ENCODE measurements at regions not wholly inside any gene's neighbourhood (a gene's known extent, or its start where the extent isn't known, plus 50 kb on each side); places are given as distances from the start of the nearest gene placed in this dataset.

DNA sequence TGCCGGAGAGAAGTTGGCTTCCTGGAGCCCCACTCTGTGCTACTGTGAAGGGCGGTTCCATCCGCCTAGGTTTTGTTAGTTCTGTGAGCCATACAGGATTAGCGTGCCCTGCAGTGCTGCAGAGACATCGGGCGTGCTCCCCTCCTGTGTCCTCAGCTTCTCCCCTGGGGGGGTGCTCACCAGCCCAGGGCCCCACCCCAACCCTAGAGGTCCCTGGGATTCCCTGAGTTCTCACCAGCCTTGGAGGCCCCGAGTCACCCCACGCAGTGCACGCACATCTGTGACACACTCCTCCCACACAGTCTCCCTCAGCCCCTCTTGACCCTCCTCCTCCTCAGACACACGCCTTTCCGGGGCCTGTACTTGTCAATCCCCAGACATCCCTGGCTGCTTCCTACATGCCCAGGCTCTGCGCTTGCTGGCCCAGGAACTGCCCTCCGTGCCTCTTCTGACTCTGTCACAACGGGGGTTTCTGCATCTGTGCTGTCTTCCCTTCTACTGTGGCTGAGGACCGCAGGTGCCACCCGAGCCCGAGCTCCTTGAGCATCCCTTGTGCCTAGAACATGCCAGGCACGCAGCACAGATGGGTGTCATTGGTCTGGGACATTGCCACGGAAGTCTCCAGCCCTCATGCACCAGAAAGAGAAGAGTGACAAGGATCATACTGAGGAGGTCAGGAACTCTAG lies 123.2 kb upstream of the RPS6KA2 start:
- TF ChIP-seq, protein P1, sequence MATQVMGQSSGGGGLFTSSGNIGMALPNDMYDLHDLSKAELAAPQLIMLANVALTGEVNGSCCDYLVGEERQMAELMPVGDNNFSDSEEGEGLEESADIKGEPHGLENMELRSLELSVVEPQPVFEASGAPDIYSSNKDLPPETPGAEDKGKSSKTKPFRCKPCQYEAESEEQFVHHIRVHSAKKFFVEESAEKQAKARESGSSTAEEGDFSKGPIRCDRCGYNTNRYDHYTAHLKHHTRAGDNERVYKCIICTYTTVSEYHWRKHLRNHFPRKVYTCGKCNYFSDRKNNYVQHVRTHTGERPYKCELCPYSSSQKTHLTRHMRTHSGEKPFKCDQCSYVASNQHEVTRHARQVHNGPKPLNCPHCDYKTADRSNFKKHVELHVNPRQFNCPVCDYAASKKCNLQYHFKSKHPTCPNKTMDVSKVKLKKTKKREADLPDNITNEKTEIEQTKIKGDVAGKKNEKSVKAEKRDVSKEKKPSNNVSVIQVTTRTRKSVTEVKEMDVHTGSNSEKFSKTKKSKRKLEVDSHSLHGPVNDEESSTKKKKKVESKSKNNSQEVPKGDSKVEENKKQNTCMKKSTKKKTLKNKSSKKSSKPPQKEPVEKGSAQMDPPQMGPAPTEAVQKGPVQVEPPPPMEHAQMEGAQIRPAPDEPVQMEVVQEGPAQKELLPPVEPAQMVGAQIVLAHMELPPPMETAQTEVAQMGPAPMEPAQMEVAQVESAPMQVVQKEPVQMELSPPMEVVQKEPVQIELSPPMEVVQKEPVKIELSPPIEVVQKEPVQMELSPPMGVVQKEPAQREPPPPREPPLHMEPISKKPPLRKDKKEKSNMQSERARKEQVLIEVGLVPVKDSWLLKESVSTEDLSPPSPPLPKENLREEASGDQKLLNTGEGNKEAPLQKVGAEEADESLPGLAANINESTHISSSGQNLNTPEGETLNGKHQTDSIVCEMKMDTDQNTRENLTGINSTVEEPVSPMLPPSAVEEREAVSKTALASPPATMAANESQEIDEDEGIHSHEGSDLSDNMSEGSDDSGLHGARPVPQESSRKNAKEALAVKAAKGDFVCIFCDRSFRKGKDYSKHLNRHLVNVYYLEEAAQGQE (IDR thresholded peaks at IDR 0.05; ENCODE audit: insufficient read depth in 1 of 2, low read depth in 2 of 2, low read length in 2 of 2) = no peak
- TF ChIP-seq FOXP2 (optimal IDR thresholded peaks at IDR 0.05; ENCODE audit: borderline replicate concordance, extremely low read depth, extremely low read length, insufficient read depth) = no peak
- no peak for TF ChIP-seq TAF1 (IDR thresholded peaks at IDR 0.05; ENCODE audit: borderline replicate concordance, insufficient read depth, low read length)
- TF ChIP-seq POLR2AphosphoS5 (IDR thresholded peaks at IDR 0.05; ENCODE audit: low read depth, low read length) = no peak

Measured in PFSK-1 (cell line).